ENCODE measurements at regions not wholly inside any gene's neighbourhood (a gene's known extent, or its start where the extent isn't known, plus 50 kb on each side); places are given as distances from the start of the nearest gene placed in this dataset.
"Not testable (repeated sequence)": the region's sequence is repeated elsewhere in the genome, so short reads cannot be mapped to it uniquely, and the experiment has no call there.

GRCh38 chr6:9136141-9136822 is 700.9 kb upstream of the SLC35B3 start:
- no peak overlapping the region for H3K27ac ChIP-seq (replicated peaks)
- intact Hi-C loops (cut with micrococcal nuclease), result no loop called here
- H3K36me3 ChIP-seq, result no peaks in the 10 kb centered on the region
- TF ChIP-seq, protein P1, sequence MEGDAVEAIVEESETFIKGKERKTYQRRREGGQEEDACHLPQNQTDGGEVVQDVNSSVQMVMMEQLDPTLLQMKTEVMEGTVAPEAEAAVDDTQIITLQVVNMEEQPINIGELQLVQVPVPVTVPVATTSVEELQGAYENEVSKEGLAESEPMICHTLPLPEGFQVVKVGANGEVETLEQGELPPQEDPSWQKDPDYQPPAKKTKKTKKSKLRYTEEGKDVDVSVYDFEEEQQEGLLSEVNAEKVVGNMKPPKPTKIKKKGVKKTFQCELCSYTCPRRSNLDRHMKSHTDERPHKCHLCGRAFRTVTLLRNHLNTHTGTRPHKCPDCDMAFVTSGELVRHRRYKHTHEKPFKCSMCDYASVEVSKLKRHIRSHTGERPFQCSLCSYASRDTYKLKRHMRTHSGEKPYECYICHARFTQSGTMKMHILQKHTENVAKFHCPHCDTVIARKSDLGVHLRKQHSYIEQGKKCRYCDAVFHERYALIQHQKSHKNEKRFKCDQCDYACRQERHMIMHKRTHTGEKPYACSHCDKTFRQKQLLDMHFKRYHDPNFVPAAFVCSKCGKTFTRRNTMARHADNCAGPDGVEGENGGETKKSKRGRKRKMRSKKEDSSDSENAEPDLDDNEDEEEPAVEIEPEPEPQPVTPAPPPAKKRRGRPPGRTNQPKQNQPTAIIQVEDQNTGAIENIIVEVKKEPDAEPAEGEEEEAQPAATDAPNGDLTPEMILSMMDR (IDR thresholded peaks at IDR 0.05; ENCODE audit: borderline replicate concordance), result no peak
- H3K4me1 ChIP-seq, result no peaks in the 10 kb centered on the region
- H3K4me3 ChIP-seq, result no peak overlapping the region
- DNase-seq, result no peak
- H3K9me3 ChIP-seq (replicated peaks), result no peaks in the 10 kb centered on the region
- H3K27me3 ChIP-seq (ENCODE audit: low read depth), result no peaks in the 10 kb centered on the region

DNA sequence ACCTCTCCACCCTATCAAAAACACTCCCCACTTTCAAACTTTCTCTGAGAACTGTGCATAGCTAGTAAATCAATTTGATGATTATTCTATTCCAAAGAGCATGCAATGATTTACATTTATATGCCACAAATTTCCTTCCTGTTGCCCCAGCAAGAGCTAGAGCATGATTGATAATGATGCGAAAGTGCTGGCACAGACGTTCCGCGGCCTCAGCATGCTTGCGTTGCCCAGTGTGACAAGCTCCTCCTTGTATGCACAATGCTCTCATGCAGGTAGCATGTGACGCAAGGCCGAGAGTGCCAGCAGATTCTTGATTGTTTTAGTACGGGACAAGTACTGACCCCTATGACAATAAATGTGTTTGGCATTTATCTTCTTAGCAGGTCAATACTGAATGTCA is 696.3 kb upstream of the SLC35B3 start:
- intact Hi-C loops (cut with micrococcal nuclease), result no loop called here

GRCh38 chr6:9131201-9131600 is 695.9 kb upstream of the SLC35B3 start:
- Histone ChIP-seq H3K9me3 (replicated peaks) (no peaks in the 10 kb centered on the region), H3K36me3 (no peaks in the 10 kb centered on the region), H3K27me3 (ENCODE audit: low read depth) (no peaks in the 10 kb centered on the region), H3K4me3 (no peak overlapping the region), H3K4me1 (no peaks in the 10 kb centered on the region), H3K27ac (replicated peaks) (no peak overlapping the region)
- DNase-seq, result no peak
- TF ChIP-seq, protein P1 (IDR thresholded peaks at IDR 0.05; ENCODE audit: borderline replicate concordance), result no peak
- intact Hi-C loops (cut with micrococcal nuclease), result no loop called here

More for the DNA sequence above, 696.3 kb upstream of the SLC35B3 start:
- no peaks in the 10 kb centered on the region for H3K9me3 ChIP-seq (replicated peaks)
- H3K27ac ChIP-seq (replicated peaks), result no peak overlapping the region
- H3K4me3 ChIP-seq, result no peak overlapping the region
- no peaks in the 10 kb centered on the region for H3K4me1 ChIP-seq
- TF ChIP-seq, protein P1 (IDR thresholded peaks at IDR 0.05; ENCODE audit: borderline replicate concordance), result no peak
- DNase-seq, result no peak
- H3K36me3 ChIP-seq, result no peaks in the 10 kb centered on the region
- H3K27me3 ChIP-seq (ENCODE audit: low read depth), result no peaks in the 10 kb centered on the region

DNA sequence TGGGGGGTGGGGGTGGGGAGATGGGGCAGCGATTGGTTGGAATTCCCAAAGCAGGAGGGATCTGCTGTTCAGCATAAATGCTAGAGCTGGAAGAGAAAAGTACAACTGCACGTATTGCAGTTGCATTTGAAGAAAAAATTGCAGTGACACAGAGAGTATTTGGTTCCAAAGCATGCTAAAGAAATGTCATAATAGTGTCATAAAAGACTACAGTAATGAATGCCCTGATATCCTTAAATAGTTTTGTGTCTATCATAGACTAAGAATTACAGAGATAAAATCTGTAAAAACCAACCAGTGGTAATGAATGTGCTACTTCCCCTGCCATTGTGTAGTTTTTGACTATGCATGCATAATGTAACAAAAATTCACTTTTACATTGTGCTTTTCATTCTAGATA is 693.6 kb upstream of the SLC35B3 start:
- Histone ChIP-seq H3K27ac (replicated peaks) (no peak overlapping the region), H3K27me3 (ENCODE audit: low read depth) (no peaks in the 10 kb centered on the region), H3K9me3 (replicated peaks) (no peaks in the 10 kb centered on the region), H3K4me3 (no peak overlapping the region), H3K4me1 (no peaks in the 10 kb centered on the region), H3K36me3 (no peaks in the 10 kb centered on the region)
- DNase-seq, result no peak
- intact Hi-C loops (cut with micrococcal nuclease), result no loop called here
- TF ChIP-seq, protein P1 (IDR thresholded peaks at IDR 0.05; ENCODE audit: borderline replicate concordance), result no peak

- Histone ChIP-seq H3K4me3 (no peak overlapping the region), H3K27me3 (ENCODE audit: low read depth) (no peaks in the 10 kb centered on the region), H3K4me1 (no peaks in the 10 kb centered on the region), H3K36me3 (no peaks in the 10 kb centered on the region), H3K9me3 (replicated peaks) (no peaks in the 10 kb centered on the region), H3K27ac (replicated peaks) (no peak overlapping the region)
- intact Hi-C loops (cut with micrococcal nuclease), result no loop called here
- TF ChIP-seq, protein P1 (IDR thresholded peaks at IDR 0.05; ENCODE audit: borderline replicate concordance), result no peak
- DNase-seq, result no peak
Observed at GRCh38 chr6:9126878-9127560, 691.7 kb upstream of the SLC35B3 start.

GRCh38 chr6:9126034-9126433 is 690.7 kb upstream of the SLC35B3 start:
- DNase-seq; H3K4me3 ChIP-seq; H3K36me3 ChIP-seq; H3K9me3 ChIP-seq (replicated peaks); H3K27ac ChIP-seq (replicated peaks); intact Hi-C loops (cut with micrococcal nuclease); H3K4me1 ChIP-seq; H3K27me3 ChIP-seq (ENCODE audit: low read depth): not testable (repeated sequence)

Data from left ventricle myocardium inferior (tissue), 1 donor.